A549 (cell line): ENCODE measurements at regions not wholly inside any gene's neighbourhood (a gene's known extent, or its start where the extent isn't known, plus 50 kb on each side); places are given as distances from the start of the nearest gene placed in this dataset.

Source experiments
- CHD2 ChIP-seq: fragments of 150-350 bp; IDR thresholded peaks from 2 replicates; pipeline ENCODE4 v1.6.1; 2014; ENCODE audit warnings: low read length; ENCODE audit not compliant: partially characterized antibody
- EP300 ChIP-seq, 2 experiments: fragments of >200 bp; sonication (Bioruptor Twin); formaldehyde crosslinking; IDR thresholded peaks; 2 replicates in 1 of 2; 3 replicates in 1 of 2; pipeline ENCODE4 v1.6.1; 2016 to 2017
- JUNB ChIP-seq: fragments of >200 bp; sonication (Bioruptor Twin); formaldehyde crosslinking; IDR thresholded peaks from 2 replicates; pipeline ENCODE4 v1.6.1; 2016
- MYC ChIP-seq: IDR thresholded peaks from 2 replicates; pipeline ENCODE4 v1.6.1; 2012; ENCODE audit warnings: mild to moderate bottlenecking, inconsistent platforms, low read length, improper control_type of control experiment, borderline replicate concordance
- POLR2A ChIP-seq: IDR thresholded peaks from 2 replicates; pipeline ENCODE4 v1.6.1; 2012; ENCODE audit warnings: mild to moderate bottlenecking, low read length
- RAD21 ChIP-seq, 2 experiments: fragments of >200 bp in 1 of 2; sonication (Bioruptor Twin) in 1 of 2; formaldehyde crosslinking in 1 of 2; IDR thresholded peaks in 1 of 2; conservative IDR thresholded peaks in 1 of 2; 2 replicates in 1 of 2; 3 replicates in 1 of 2; pipeline ENCODE4 v1.6.1; 2012 to 2018; ENCODE audit warnings: inconsistent platforms in 1 of 2
- RFX5 ChIP-seq: fragments of 450-650 bp; IDR thresholded peaks from 2 replicates; pipeline ENCODE4 v1.7.1; 2014; ENCODE audit warnings: antibody characterized with exemption, mild to moderate bottlenecking, moderate library complexity
- SMC3 ChIP-seq: fragments of >200 bp; sonication (Bioruptor Twin); formaldehyde crosslinking; IDR thresholded peaks from 3 replicates; pipeline ENCODE4 v1.6.1; 2018; ENCODE audit warnings: inconsistent platforms
- ZNF302 ChIP-seq: fragments of 250-450 bp; sonication (Bioruptor Pico); IDR thresholded peaks from 2 replicates; pipeline ENCODE4 v1.9.0; 2021; ENCODE audit warnings: inconsistent platforms, mild to moderate bottlenecking, moderate library complexity
- TF ChIP-seq, protein P1 (sequence below): fragments of >200 bp; sonication (Bioruptor Twin); formaldehyde crosslinking; IDR thresholded peaks from 3 replicates; pipeline ENCODE4 v1.5.1; 2016
- TF ChIP-seq, protein P2 (sequence below): fragments of 200-600 bp; sonication (generic); IDR thresholded peaks from 2 replicates; pipeline ENCODE4 v1.6.1; 2016; ENCODE audit warnings: antibody characterized with exemption, mild to moderate bottlenecking, moderate library complexity
- TF ChIP-seq, protein P3 (sequence below): fragments of 450-650 bp; IDR thresholded peaks from 2 replicates; pipeline ENCODE4 v1.6.1; 2014; ENCODE audit warnings: antibody characterized with exemption
- TF ChIP-seq, protein P4 (sequence below): IDR thresholded peaks from 2 replicates; pipeline ENCODE4 v1.6.1; 2012; ENCODE audit warnings: low read depth, borderline replicate concordance
- TF ChIP-seq, protein P5 (sequence below): fragments of 250-450 bp; sonication (Bioruptor Pico); IDR thresholded peaks from 2 replicates; pipeline ENCODE4 v1.5.0; 2021; ENCODE audit warnings: mild to moderate bottlenecking, moderate library complexity, borderline replicate concordance

DNA sequence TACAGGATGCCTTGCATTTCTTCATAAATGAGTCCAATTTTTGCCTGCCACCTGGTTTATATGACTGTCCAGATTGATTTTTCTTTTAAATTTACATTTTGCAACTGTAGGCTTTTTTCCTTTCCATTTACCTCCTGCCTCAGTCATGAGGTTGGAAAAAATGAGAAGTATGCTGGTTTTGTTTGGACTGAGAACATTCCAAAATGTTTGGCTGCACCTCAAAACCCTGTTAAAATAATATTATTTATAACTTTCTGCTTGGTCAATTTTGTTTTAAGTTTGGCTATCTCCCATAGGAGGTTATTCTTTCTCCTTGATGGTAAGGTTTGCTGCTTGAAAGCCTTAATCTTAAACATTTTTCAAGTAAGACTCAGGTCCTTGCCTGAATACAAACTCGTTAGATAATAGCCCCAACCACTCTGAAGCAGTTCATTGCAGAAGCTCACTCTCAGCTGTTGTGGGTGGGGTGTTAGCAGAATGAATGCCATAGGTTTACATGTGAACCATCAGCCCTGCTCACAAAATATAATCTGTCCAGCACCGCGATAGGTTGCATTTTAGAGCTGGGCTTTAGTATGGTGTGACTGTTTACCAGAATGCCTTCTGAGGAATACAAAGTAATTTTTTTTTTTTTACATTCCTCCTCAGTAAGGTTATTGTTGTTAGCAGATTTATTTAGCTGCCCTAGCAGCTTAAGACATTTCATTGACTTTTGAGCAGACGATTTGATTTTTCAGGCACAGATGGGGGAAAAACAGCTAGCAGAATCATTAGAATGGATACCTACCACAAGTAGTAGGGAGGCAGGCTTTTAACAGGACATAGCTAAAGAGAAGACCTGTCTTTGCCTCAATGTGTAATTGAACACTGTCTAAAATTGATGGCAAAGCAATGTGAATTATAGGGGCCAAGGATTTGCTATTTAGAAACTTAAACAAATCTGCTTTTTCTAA, 630.8 kb upstream of the KCNMB2 start:
- no peak for TF ChIP-seq EP300 (IDR thresholded peaks at IDR 0.05)
- TF ChIP-seq, protein P1, sequence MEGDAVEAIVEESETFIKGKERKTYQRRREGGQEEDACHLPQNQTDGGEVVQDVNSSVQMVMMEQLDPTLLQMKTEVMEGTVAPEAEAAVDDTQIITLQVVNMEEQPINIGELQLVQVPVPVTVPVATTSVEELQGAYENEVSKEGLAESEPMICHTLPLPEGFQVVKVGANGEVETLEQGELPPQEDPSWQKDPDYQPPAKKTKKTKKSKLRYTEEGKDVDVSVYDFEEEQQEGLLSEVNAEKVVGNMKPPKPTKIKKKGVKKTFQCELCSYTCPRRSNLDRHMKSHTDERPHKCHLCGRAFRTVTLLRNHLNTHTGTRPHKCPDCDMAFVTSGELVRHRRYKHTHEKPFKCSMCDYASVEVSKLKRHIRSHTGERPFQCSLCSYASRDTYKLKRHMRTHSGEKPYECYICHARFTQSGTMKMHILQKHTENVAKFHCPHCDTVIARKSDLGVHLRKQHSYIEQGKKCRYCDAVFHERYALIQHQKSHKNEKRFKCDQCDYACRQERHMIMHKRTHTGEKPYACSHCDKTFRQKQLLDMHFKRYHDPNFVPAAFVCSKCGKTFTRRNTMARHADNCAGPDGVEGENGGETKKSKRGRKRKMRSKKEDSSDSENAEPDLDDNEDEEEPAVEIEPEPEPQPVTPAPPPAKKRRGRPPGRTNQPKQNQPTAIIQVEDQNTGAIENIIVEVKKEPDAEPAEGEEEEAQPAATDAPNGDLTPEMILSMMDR: no peak
- TF ChIP-seq, protein P2, sequence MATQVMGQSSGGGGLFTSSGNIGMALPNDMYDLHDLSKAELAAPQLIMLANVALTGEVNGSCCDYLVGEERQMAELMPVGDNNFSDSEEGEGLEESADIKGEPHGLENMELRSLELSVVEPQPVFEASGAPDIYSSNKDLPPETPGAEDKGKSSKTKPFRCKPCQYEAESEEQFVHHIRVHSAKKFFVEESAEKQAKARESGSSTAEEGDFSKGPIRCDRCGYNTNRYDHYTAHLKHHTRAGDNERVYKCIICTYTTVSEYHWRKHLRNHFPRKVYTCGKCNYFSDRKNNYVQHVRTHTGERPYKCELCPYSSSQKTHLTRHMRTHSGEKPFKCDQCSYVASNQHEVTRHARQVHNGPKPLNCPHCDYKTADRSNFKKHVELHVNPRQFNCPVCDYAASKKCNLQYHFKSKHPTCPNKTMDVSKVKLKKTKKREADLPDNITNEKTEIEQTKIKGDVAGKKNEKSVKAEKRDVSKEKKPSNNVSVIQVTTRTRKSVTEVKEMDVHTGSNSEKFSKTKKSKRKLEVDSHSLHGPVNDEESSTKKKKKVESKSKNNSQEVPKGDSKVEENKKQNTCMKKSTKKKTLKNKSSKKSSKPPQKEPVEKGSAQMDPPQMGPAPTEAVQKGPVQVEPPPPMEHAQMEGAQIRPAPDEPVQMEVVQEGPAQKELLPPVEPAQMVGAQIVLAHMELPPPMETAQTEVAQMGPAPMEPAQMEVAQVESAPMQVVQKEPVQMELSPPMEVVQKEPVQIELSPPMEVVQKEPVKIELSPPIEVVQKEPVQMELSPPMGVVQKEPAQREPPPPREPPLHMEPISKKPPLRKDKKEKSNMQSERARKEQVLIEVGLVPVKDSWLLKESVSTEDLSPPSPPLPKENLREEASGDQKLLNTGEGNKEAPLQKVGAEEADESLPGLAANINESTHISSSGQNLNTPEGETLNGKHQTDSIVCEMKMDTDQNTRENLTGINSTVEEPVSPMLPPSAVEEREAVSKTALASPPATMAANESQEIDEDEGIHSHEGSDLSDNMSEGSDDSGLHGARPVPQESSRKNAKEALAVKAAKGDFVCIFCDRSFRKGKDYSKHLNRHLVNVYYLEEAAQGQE: no peak
- TF ChIP-seq RAD21 (conservative IDR thresholded peaks at IDR 0.05 in 1 of 2, IDR thresholded peaks at IDR 0.05 in 1 of 2): no peak
- TF ChIP-seq, protein P3, sequence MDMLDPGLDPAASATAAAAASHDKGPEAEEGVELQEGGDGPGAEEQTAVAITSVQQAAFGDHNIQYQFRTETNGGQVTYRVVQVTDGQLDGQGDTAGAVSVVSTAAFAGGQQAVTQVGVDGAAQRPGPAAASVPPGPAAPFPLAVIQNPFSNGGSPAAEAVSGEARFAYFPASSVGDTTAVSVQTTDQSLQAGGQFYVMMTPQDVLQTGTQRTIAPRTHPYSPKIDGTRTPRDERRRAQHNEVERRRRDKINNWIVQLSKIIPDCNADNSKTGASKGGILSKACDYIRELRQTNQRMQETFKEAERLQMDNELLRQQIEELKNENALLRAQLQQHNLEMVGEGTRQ: no peak
- TF ChIP-seq CHD2: no peak
- no peak for TF ChIP-seq POLR2A
- TF ChIP-seq ZNF302 (CRISPR knock-in tag): no peak
- no peak for TF ChIP-seq SMC3
- TF ChIP-seq, protein P4, sequence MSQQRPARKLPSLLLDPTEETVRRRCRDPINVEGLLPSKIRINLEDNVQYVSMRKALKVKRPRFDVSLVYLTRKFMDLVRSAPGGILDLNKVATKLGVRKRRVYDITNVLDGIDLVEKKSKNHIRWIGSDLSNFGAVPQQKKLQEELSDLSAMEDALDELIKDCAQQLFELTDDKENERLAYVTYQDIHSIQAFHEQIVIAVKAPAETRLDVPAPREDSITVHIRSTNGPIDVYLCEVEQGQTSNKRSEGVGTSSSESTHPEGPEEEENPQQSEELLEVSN: no peak
- TF ChIP-seq RFX5: no peak
- TF ChIP-seq, protein P5, sequence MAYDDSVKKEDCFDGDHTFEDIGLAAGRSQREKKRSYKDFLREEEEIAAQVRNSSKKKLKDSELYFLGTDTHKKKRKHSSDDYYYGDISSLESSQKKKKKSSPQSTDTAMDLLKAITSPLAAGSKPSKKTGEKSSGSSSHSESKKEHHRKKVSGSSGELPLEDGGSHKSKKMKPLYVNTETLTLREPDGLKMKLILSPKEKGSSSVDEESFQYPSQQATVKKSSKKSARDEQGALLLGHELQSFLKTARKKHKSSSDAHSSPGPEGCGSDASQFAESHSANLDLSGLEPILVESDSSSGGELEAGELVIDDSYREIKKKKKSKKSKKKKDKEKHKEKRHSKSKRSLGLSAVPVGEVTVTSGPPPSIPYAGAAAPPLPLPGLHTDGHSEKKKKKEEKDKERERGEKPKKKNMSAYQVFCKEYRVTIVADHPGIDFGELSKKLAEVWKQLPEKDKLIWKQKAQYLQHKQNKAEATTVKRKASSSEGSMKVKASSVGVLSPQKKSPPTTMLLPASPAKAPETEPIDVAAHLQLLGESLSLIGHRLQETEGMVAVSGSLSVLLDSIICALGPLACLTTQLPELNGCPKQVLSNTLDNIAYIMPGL (CRISPR knock-in tag): no peak
- no peak for TF ChIP-seq JUNB
- no peak for TF ChIP-seq MYC
